Stomach smooth muscle (tissue), 2 donors: ENCODE measurements at regions not wholly inside any gene's neighbourhood (a gene's known extent, or its start where the extent isn't known, plus 50 kb on each side); places are given as distances from the start of the nearest gene placed in this dataset.
"Not testable (repeated sequence)": the region's sequence is repeated elsewhere in the genome, so short reads cannot be mapped to it uniquely, and the experiment has no call there.

Experiments used
- H3K27ac ChIP-seq: one replicate; pipeline ENCODE4 v1.7.0; 2013; ENCODE audit warnings: mild to moderate bottlenecking, low read length, inconsistent platforms
- H3K27me3 ChIP-seq, 2 donors: one replicate each; pipeline ENCODE4 v1.7.0; 2013; ENCODE audit warnings: low read length in 2 of 2; ENCODE audit not compliant: insufficient read depth in 2 of 2, control insufficient read depth in 1 of 2
- H3K36me3 ChIP-seq, 2 donors: one replicate each; pipeline ENCODE4 v1.7.0; 2013; ENCODE audit warnings: low read length in 2 of 2; ENCODE audit not compliant: control insufficient read depth in 2 of 2, insufficient read depth in 2 of 2
- H3K4me1 ChIP-seq: one replicate; pipeline ENCODE4 v1.7.0; 2013; ENCODE audit warnings: low read length; ENCODE audit not compliant: control insufficient read depth, insufficient read depth
- H3K4me3 ChIP-seq, 2 donors: one replicate each; pipeline ENCODE4 v1.7.0; 2013; ENCODE audit warnings: low read length in 2 of 2
- H3K9ac ChIP-seq, 2 donors: one replicate each; pipeline ENCODE4 v1.7.0; 2013; ENCODE audit warnings: low read length in 2 of 2, mild to moderate bottlenecking in 1 of 2
- H3K9me3 ChIP-seq, 2 donors: one replicate each; pipeline ENCODE4 v1.7.0; 2013; ENCODE audit warnings: low read length in 2 of 2; ENCODE audit not compliant: control insufficient read depth in 2 of 2
- donor health status: healthy.
- donor health status: Pancreatic carcinoma.

DNA sequence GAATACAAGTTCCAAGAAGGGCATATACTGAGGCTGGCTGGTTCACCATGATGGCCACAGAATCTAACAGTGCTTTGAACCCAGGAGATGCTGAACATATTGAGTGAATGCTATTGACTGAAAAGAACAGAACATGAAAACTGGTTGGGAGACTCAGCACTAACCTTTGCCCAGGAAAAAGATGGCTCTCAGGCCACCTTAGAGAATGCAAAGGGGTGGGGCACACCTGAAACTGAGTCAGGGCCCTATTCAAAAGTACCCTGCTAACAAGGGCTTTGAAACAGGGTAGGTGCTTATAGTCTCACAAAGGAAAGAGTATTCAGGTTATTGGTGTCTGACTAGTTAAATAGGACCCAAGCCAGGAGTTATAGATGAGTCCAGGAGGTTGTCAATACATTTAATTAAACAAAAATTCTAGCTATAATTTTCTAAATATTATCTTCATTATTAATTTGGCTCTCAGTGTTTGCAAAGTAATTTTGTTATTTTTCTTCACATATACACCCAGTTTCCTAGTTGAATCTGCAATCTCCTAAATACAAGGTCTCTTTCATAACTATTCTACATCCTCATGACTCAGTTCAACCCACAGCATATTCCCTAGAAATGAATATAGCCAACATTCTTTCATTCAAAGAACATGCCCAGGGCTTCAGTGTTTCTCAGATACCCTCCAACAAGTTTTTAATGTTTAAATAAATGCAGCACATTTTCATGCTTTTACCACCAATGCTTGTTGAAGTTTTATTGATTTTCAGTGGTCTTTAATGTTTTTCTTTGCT is 144.2 kb upstream of the RAPGEF2 start:
- Histone ChIP-seq H3K9ac (no peak overlapping the region), H3K36me3 (no peaks in the 10 kb centered on the region), H3K4me1 (no peaks in the 10 kb centered on the region), H3K27ac (no peak overlapping the region), H3K9me3 (no peaks in the 10 kb centered on the region), H3K4me3 (no peak overlapping the region), H3K27me3 (no peaks in the 10 kb centered on the region)

DNA sequence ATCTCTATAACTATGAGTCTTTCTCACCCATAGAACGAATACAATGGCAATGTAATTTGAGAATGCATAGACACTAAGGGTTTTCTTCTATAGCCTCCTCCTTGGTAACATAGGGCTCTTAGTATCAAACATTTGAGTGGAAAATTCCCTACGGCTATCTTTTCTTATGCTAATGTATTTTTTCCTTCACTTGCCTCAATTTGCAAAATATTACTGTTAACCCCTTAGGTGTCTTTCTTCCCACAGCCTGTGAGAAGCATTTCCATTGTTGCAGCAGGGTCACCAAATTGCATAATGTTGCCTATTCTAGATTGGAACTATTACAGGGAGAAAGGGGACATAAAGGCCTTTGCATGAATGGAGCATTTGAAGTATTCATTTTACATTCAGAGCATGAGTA is 140.5 kb upstream of the RAPGEF2 start:
- Histone ChIP-seq H3K27ac (no peak overlapping the region), H3K4me1 (no peaks in the 10 kb centered on the region), H3K9me3 (no peaks in the 10 kb centered on the region), H3K4me3 (no peak overlapping the region), H3K36me3 (no peaks in the 10 kb centered on the region), H3K9ac (no peak overlapping the region), H3K27me3 (no peaks in the 10 kb centered on the region)

DNA sequence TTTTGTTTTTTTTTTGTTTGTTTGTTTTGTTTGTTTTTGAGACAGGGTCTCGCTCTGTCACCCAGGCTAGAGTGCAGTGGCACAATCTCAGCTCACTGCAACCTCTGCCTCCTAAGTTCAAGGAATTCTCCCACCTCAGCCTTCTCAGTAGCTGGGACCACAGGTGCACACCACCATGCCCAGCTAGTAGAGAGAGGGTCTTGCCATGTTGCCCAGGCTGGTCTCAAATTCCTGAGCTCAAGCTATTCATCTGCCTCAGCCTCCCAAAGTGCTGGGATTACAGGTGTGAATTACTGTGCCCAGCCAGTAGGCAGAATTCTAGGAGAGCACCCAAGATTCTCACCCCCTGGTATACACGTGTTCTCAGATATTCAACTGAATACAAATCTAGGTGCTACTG is 139.6 kb upstream of the RAPGEF2 start:
- not testable (repeated sequence) for H3K4me1 ChIP-seq, H3K27ac ChIP-seq, H3K9ac ChIP-seq

DNA sequence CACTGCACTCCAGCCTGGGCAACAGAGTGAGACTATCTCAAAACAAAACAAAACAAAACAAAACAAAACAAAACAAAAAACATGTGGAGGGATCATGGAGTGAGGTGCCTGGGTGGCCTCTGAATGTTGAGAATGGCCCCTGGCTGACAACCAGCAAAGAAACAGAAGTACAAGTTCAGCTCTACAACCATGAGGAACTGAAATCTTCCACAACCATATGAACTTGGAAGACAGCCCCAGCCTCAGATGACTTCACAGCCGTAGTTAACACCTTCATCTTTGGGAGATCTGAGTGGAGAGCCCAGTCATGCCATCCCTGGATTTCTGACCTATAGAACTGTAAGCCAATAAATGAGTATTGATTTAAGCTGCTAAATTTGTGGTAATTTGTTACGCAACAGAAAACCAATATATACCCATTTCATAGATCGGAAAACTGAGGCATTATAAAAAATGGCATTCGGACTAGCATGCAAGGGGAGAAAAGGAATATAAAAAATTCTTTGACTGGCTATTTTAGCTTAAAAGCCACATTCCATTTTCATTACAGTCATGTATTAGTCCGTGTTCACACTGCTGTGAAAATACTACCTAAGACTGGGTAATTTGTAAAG is 138.7 kb upstream of the RAPGEF2 start:
- Histone ChIP-seq H3K9ac (no peak overlapping the region), H3K4me1 (no peaks in the 10 kb centered on the region), H3K27ac (no peak overlapping the region), H3K36me3 (no peaks in the 10 kb centered on the region), H3K9me3 (no peaks in the 10 kb centered on the region), H3K4me3 (no peak overlapping the region), H3K27me3 (no peaks in the 10 kb centered on the region)

More for the DNA sequence above, 139.6 kb upstream of the RAPGEF2 start:
- H3K9me3 ChIP-seq, H3K4me3 ChIP-seq, H3K36me3 ChIP-seq, H3K27me3 ChIP-seq: not testable (repeated sequence)

DNA sequence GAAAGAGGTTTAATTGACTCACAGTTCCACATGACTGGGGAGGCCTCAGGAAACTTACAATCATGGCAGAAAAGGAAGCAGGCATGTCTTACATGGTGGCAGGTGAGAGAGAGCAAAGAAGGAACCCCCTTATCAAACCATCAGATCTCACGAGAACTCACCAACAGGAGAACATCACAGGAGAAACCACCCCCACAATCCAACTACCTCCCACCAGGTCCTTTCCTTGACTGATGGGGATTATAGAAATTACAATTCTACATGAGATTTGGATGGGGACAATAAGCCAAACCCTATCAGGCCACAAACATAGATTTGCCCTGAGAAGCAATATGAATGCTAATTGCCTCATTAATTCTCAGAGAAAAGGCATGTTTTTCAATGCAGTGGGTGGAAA is 138.2 kb upstream of the RAPGEF2 start:
- no peaks in the 10 kb centered on the region for H3K27me3 ChIP-seq
- no peak overlapping the region for H3K27ac ChIP-seq
- H3K36me3 ChIP-seq: no peaks in the 10 kb centered on the region

DNA sequence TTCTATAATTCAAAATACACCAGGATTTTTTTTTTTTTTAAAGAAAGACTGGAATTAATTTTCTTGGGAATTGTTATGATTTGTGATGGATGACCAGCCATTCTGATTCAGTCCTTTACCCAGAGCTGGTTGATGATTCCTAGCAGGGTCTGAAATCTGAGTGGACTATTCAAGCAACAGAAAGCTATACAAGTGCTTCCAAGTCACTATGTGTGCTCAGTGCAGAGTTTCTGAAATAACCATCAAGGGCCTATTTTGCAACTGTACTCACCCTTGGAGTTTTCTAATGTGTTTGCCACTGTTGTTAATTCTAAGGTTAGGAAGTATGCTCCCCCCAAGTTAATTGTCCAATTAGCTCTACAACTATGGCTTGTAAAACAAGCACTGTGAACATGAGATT is 137.7 kb upstream of the RAPGEF2 start:
- no peak overlapping the region for H3K9ac ChIP-seq
- no peaks in the 10 kb centered on the region for H3K4me1 ChIP-seq
- no peak overlapping the region for H3K4me3 ChIP-seq
- H3K9me3 ChIP-seq: no peaks in the 10 kb centered on the region
- H3K27me3 ChIP-seq: no peaks in the 10 kb centered on the region
- H3K36me3 ChIP-seq: no peaks in the 10 kb centered on the region
- H3K27ac ChIP-seq: no peak overlapping the region

More for the DNA sequence above, 138.2 kb upstream of the RAPGEF2 start:
- no peaks in the 10 kb centered on the region for H3K4me1 ChIP-seq
- H3K9ac ChIP-seq: no peak overlapping the region
- H3K4me3 ChIP-seq: no peak overlapping the region
- H3K9me3 ChIP-seq: no peaks in the 10 kb centered on the region

DNA sequence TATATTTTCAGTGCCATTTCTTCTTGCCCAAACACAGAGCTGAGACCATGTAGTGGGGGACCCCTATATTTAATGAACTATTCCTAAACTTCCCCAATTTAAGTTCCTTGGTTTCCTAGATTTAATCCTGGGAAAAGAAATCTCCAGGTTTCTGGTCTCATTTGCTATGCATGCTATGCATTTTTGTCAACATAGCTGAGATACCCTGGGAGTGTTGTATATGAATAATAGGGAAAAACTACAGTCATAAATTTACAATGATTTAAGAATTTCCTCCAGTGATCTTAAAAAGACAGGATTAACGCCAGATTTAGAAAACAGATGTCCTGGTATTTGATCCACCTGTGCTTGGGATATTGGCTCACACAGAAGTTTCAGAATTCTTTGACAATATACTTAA is 136.8 kb upstream of the RAPGEF2 start:
- Histone ChIP-seq H3K9ac (no peak overlapping the region), H3K27me3 (no peaks in the 10 kb centered on the region), H3K36me3 (no peaks in the 10 kb centered on the region), H3K4me1 (no peaks in the 10 kb centered on the region), H3K4me3 (no peak overlapping the region), H3K27ac (no peak overlapping the region), H3K9me3 (no peaks in the 10 kb centered on the region)

DNA sequence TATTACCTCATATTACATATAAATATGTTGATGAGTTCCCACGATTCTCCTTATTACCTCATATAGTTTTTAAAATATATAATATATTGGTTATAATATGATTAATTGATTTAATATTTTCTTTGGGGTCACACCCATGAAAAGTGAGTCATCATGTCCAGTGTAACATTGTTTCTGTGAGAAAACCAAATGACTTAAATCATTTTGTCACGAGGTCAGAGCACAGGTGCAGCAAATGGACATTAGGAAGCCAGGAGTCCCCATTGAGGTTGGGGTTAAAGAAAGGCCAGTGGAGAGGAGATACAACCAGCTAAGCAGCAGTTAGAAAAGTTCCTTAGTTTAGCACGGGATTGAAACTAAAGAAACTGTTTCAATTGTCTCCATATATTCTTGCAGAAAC is 133.9 kb upstream of the RAPGEF2 start:
- H3K27ac ChIP-seq: no peak overlapping the region
- H3K4me3 ChIP-seq: no peak overlapping the region
- no peaks in the 10 kb centered on the region for H3K4me1 ChIP-seq
- no peak overlapping the region for H3K9ac ChIP-seq
- H3K9me3 ChIP-seq: no peaks in the 10 kb centered on the region
- H3K36me3 ChIP-seq: no peaks in the 10 kb centered on the region
- H3K27me3 ChIP-seq: no peaks in the 10 kb centered on the region

DNA sequence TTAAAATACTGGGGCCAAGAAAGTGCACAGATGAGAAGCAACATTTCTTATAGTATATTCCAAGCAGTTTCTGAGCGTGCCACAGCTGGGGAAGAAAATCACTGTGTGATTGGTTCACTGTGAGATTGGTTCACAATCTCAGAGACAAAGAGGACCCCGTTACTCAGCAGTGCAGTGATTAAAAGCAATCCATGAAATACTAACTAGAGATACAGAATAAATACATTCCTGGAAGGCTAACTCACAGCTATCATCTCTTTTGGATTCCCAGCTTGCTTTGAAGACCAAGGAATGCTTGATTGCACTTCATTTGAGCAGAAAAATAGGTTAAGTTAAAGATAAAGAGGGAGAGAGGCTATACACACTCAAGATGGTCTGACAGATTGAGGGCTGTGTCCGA is 132.1 kb upstream of the RAPGEF2 start:
- H3K4me3 ChIP-seq: no peak overlapping the region
- H3K9ac ChIP-seq: no peak overlapping the region
- H3K4me1 ChIP-seq: no peaks in the 10 kb centered on the region
- no peaks in the 10 kb centered on the region for H3K27me3 ChIP-seq
- no peak overlapping the region for H3K27ac ChIP-seq
- no peaks in the 10 kb centered on the region for H3K36me3 ChIP-seq
- H3K9me3 ChIP-seq: no peaks in the 10 kb centered on the region

DNA sequence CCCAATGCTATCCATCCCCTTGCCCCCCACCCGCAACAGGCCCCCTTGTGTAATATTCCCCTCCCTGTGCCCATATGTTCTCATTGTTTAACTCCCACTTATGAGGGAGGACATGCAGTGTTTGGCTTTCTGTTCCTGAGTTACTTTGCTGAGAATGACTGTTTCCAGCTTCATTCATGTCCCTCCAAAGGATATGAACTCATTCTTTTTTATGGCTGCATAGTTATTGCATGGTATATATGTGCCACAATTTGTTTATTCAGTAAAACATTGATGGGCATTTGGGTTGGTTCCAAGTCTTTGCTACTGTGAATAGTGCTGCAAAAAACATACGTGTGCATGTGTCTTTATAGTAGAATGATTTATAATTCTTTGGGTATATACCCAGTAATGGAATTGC is 128.4 kb upstream of the RAPGEF2 start:
- H3K9ac ChIP-seq, H3K9me3 ChIP-seq, H3K36me3 ChIP-seq, H3K4me1 ChIP-seq, H3K27ac ChIP-seq, H3K4me3 ChIP-seq, H3K27me3 ChIP-seq: not testable (repeated sequence)

DNA sequence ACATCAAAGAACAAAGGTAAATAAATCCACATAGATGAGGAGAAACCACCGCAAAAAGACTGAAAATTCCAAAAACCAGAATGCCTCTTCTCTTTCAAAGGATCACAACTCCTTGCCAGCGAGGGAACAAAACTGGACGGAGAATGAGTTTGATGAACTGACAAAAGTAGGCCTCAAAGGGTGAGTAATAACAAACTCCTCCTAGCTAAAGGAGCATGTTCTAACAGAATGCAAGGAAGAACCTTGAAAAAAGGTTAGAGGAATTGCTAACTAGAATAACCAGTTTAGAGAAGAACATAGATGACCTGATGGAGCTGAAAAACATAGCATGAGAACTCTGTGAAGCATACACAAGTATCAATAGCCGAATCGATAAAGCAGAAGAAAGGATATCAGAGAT is 122.2 kb upstream of the RAPGEF2 start:
- H3K27me3 ChIP-seq, H3K27ac ChIP-seq, H3K9me3 ChIP-seq, H3K36me3 ChIP-seq, H3K4me1 ChIP-seq, H3K4me3 ChIP-seq, H3K9ac ChIP-seq: not testable (repeated sequence)
